HPDE6-E6E7 (cell line): ENCODE measurements at regions not wholly inside any gene's neighbourhood (a gene's known extent, or its start where the extent isn't known, plus 50 kb on each side); places are given as distances from the start of the nearest gene placed in this dataset.

Experiments used
- DNase-seq: peaks from one replicate; pipeline ENCODE4 v3.0.0; 2011; ENCODE audit warnings: missing footprints; ENCODE audit errors: extremely low spot score

- DNase-seq: no peak
Measured at GRCh38 chr6:7664003-7664402, 61.9 kb upstream of the BMP6 start.

GRCh38 chr6:7668936-7669335 is 57.0 kb upstream of the BMP6 start:
- no peak for DNase-seq

- DNase-seq: no peak
Measured at GRCh38 chr6:7669742-7670141, 56.2 kb upstream of the BMP6 start.

- DNase-seq: no peak
Measured at GRCh38 chr6:7671076-7671475, 54.8 kb upstream of the BMP6 start.

GRCh38 chr6:7671581-7671980 is 54.3 kb upstream of the BMP6 start:
- no peak for DNase-seq

- no peak for DNase-seq
Measured at GRCh38 chr6:7672066-7673062, 53.5 kb upstream of the BMP6 start.

GRCh38 chr6:7673063-7673536 is 52.8 kb upstream of the BMP6 start:
- peak; percentile 54 for DNase-seq

- DNase-seq: no peak
Measured at GRCh38 chr6:7674291-7674690, 51.6 kb upstream of the BMP6 start.

- no peak for DNase-seq
Measured at GRCh38 chr6:7675353-7675945, 50.5 kb upstream of the BMP6 start.
